GM18508 (cell line): ENCODE measurements at regions not wholly inside any gene's neighbourhood (a gene's known extent, or its start where the extent isn't known, plus 50 kb on each side); places are given as distances from the start of the nearest gene placed in this dataset.

Source experiments
- ATAC-seq: cut with Tn5 transposase; IDR thresholded peaks from one replicate; pipeline ENCODE4 v1.9.1; 2021; ENCODE audit warnings: moderate number of reproducible peaks; ENCODE audit not compliant: insufficient read depth, unreplicated experiment

- no peak for ATAC-seq
Measured at GRCh38 chr3:83513051-83513450, 1445.7 kb upstream of the CADM2 start.

GRCh38 chr3:83513677-83514076 lies 1445.1 kb upstream of the CADM2 start:
- ATAC-seq, result no peak

- ATAC-seq, result no peak
Measured at GRCh38 chr3:83514130-83514914, 1444.5 kb upstream of the CADM2 start.

- no peak for ATAC-seq
Measured at GRCh38 chr3:83515123-83515522, 1443.7 kb upstream of the CADM2 start.

- peak; percentile 47 for ATAC-seq
Measured at GRCh38 chr3:83523470-83524073, 1435.2 kb upstream of the CADM2 start.

GRCh38 chr3:83524901-83525300 lies 1433.9 kb upstream of the CADM2 start:
- ATAC-seq, result no peak

- no peak for ATAC-seq
Measured at GRCh38 chr3:83559082-83559481, 1399.7 kb upstream of the CADM2 start.

GRCh38 chr3:83567935-83568334 lies 1390.9 kb upstream of the CADM2 start:
- ATAC-seq, result no peak

GRCh38 chr3:83581546-83581945 lies 1377.2 kb upstream of the CADM2 start:
- ATAC-seq, result no peak

GRCh38 chr3:83601704-83602103 lies 1357.1 kb upstream of the CADM2 start:
- ATAC-seq, result no peak

GRCh38 chr3:83622526-83622925 lies 1336.3 kb upstream of the CADM2 start:
- ATAC-seq, result no peak

- no peak for ATAC-seq
Measured at GRCh38 chr3:83625261-83625660, 1333.5 kb upstream of the CADM2 start.

GRCh38 chr3:83628471-83628870 lies 1330.3 kb upstream of the CADM2 start:
- ATAC-seq, result no peak

GRCh38 chr3:83632526-83632925 lies 1326.3 kb upstream of the CADM2 start:
- ATAC-seq, result no peak

- ATAC-seq, result no peak
Measured at GRCh38 chr3:83633758-83634157, 1325.0 kb upstream of the CADM2 start.

- ATAC-seq, result no peak
Measured at GRCh38 chr3:83649692-83650091, 1309.1 kb upstream of the CADM2 start.

- no peak for ATAC-seq
Measured at GRCh38 chr3:83655083-83655482, 1303.7 kb upstream of the CADM2 start.

- ATAC-seq, result no peak
Measured at GRCh38 chr3:83662381-83662960, 1296.3 kb upstream of the CADM2 start.

GRCh38 chr3:83670416-83670815 lies 1288.4 kb upstream of the CADM2 start:
- no peak for ATAC-seq

GRCh38 chr3:83683937-83684598 lies 1274.7 kb upstream of the CADM2 start:
- ATAC-seq, result no peak

GRCh38 chr3:83706669-83707068 lies 1252.1 kb upstream of the CADM2 start:
- ATAC-seq, result no peak
